Colon (tissue), 2 donors: ENCODE measurements at regions not wholly inside any gene's neighbourhood (a gene's known extent, or its start where the extent isn't known, plus 50 kb on each side); places are given as distances from the start of the nearest gene placed in this dataset.

Experiments
- FAIRE-seq: peaks from 2 replicates; lab custom pipeline; 2012; peaks lifted over from hg19 to GRCh38; lab: Jason Lieb, UNC
- donor health status: control.
- donor health status: control.

- FAIRE-seq: no peak
Observed at GRCh38 chr1:239995281-239995680, 96.4 kb upstream of the FMN2 start.

DNA sequence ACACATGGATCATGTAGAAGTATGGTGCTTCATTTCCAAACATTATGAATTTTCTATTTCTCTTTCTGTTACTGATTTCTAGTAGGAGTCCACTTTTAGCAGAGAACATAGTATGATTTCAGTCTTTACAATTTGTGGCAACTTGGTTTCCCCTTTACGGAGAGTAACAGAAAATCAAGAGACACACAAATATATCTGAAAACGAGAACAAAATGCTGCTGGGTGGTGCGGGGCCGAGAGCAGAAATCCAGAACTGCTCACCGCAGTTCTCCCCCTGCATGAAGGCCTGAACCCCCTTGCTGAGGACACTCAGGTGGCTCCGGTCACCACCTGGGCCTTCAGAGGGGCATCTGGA, 94.5 kb upstream of the FMN2 start:
- no peak for FAIRE-seq

DNA sequence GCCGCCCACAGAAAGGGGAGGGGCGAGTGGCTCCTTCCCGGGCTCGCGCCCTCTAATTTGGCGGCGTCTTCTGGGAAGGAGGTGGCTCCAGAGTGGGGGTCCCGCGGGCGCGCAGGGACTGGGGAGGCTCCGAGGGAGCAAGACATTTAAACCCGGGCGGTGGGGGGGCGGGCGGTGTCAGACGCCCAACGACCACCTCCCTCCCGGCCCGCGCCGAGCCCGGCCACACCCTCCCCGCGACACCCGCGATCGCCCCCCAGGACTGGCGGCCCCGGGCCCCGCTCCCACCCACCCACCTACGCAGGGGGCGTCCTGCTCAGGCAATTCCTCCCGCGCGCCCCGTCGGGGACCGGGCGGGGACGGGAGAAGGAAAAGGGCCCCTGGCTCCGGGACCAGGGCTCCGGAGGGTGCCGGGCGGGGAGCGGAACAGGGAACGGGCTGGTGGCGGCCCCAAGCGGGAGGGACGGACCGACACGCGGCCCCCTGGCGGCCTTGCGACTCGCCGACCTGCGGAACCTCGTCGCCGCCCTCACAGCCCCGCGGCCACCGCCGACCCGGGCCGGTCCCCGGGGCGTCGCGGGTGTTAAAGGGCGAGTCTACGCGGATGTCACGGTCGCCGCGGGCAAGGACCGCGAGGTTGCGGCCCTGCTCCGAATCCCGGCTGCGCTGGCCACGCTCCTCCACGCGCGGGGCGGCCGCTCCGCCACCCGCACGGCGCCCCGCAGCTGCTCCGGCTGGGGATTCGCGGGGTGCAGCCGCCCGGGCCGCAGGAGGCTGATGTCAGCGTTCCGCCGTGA, 94.0 kb upstream of the FMN2 start:
- FAIRE-seq: no peak

GRCh38 chr1:239998312-239998649, 93.4 kb upstream of the FMN2 start:
- no peak for FAIRE-seq

- no peak for FAIRE-seq
Observed at GRCh38 chr1:239999170-239999569, 92.5 kb upstream of the FMN2 start.

GRCh38 chr1:240000634-240001033, 91.0 kb upstream of the FMN2 start:
- no peak for FAIRE-seq

DNA sequence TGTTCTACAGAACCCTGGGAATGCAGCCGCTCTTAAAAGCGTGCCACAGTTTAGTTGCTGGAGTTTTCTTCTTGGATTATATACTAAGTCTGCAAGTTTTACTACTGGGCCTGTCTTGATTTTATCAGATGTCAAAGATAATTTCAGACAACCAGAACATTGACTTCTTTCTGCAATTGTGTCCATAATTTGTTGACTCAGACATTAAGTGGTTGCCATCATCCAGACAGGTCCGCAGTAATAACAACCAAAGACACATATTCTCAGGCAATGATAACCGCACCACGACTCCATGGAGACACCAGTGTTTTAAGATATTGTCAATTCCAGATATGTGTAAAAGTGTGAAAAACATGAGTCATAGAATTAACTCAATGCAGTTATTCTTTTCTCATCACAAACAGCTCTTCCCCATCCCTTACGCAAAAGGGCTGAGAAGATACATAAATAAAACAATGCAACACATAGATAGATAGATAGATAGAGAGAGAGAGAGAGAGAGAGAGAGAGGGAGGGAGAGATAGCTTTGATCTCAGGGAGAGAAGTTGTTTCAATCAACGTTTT, 90.4 kb upstream of the FMN2 start:
- FAIRE-seq: no peak

- no peak for FAIRE-seq
Observed at GRCh38 chr1:240004086-240004749, 87.5 kb upstream of the FMN2 start.

- no peak for FAIRE-seq
Observed at GRCh38 chr1:240005997-240006650, 85.6 kb upstream of the FMN2 start.

DNA sequence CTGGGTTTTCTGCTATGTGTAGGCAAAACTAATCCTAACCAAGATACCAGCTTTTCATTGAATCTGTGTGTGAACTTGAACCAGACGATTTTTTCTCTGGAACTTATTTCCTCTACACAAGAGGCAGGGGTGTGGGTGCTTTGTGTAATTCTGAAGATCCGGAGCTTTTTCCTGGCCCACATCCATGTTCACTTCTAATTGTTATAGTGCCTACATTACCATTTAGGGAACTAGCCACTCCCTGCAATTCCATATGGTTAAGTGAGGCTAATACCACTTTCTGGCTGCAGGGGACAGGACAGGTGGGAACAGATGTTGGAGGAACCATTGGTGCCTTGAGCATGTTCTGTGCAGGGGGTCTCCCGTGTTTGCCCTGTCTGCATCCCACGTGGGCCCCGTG, 83.4 kb upstream of the FMN2 start:
- FAIRE-seq: no peak

GRCh38 chr1:240014051-240014450, 77.6 kb upstream of the FMN2 start:
- no peak for FAIRE-seq

DNA sequence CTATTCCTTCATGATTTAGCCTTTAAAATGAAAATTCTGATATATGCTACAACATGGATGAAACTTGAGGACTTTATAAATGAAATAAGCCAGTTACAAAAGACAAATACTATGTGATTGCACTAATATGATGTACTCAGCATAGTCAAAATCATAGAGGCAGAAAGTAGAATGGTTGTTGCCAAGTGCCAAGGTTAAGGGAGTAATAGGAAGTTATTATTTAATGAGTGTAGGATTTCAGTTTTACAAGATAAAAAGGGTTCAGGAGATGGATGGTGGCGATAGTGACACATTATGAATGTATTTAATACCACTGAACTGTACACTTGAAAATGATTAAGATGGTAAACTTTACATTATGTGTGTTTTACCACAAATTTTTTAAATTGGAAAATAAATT, 73.1 kb upstream of the FMN2 start:
- FAIRE-seq: no peak

DNA sequence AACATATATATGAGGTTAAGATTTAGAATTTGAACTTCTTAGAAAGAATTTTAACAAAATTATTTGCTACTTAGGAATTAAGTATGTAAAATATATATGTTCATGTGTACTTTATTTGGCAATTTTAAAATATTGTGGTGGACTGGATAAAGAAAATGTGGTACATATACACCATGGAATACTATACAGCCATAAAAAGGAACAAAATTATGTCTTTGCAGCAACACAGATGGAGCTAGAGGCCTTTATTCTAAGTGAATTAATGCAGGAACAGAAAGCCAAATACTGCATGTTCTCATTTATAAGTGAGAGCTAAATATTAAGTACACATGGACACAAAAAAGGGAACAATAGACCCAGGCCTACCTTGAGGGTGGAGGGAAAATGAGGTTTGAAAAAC, 72.2 kb upstream of the FMN2 start:
- FAIRE-seq: no peak

DNA sequence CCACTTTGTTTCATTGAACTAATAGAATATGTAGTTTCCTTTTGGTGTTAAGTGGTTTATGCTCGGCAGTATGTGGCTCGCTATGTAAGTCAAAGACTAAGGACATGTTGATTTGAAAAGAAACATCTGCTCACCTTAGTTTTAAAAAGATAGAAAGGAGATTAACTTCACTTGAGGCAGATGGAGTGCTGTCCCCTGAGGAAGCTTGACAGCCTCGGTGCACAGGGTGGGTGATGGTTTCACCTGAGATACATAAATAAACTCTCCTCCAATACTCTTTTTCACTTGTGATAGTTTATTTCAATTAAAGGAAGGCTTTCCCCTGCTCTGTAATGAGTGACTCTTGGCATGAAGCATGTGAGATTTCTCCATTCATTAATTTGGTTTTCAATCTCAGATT, 70.8 kb upstream of the FMN2 start:
- FAIRE-seq: no peak

- FAIRE-seq: no peak
Observed at GRCh38 chr1:240021709-240022108, 70.0 kb upstream of the FMN2 start.

GRCh38 chr1:240027059-240027462, 64.6 kb upstream of the FMN2 start:
- no peak for FAIRE-seq

- FAIRE-seq: no peak
Observed at GRCh38 chr1:240029418-240029817, 62.3 kb upstream of the FMN2 start.

DNA sequence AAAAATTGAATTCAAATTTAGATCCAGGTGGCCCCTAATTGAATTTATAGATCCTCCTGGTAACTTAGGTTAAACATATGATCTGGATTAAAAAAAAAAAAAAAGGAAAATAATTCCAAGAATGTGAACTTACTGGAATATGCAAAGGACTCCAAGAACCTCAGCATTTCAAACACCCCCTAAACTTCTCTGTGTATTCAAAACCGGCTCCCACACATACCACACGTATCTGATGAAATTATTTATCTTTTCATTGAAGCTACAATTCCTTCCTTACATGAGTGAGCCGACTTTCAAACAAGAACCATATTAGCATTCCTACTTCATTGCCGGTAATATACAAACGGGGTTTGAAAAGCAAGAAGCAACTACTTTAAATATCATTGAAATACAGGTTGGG, 61.4 kb upstream of the FMN2 start:
- FAIRE-seq: no peak

DNA sequence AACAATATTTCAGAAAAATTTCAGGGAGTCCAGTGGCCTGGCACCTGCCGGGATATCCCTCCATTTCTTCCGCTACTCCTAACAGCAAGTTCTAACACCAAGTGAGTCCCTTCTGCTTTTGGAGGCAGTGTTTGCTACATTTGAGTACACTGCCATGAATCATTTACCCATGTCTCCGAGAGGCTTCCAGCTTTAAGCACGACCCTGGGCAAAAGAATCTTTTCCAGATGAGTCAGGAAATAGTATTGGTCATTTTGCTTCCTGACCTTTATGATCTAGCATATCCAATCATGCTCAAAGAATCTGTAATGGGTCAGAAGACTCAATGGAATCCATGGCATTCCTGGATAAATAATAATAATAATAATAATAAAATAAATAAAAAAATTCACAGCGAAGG, 60.7 kb upstream of the FMN2 start:
- no peak for FAIRE-seq

DNA sequence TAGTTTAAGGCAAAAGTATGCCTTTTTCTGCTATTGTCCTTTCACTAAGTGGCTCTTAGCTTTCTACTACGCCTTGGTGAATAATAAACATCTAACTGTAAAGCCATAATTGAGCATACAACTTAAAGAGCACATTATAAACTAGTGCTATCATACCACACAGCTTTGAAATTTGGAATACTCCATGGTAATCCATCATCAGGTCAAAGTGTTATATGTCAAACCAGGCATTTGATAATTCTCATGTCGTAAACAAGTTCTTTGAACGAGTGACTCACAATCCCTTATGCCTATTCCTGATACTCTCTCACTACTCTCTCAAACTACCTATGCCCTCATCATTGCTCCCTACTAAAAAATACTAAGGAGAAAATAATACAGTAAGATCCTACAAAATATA, 60.3 kb upstream of the FMN2 start:
- no peak for FAIRE-seq

- FAIRE-seq: no peak
Observed at GRCh38 chr1:240033406-240033805, 58.3 kb upstream of the FMN2 start.

GRCh38 chr1:240036526-240036925, 55.2 kb upstream of the FMN2 start:
- FAIRE-seq: no peak
